ENCODE measurements at regions not wholly inside any gene's neighbourhood (a gene's known extent, or its start where the extent isn't known, plus 50 kb on each side); places are given as distances from the start of the nearest gene placed in this dataset.

DNA sequence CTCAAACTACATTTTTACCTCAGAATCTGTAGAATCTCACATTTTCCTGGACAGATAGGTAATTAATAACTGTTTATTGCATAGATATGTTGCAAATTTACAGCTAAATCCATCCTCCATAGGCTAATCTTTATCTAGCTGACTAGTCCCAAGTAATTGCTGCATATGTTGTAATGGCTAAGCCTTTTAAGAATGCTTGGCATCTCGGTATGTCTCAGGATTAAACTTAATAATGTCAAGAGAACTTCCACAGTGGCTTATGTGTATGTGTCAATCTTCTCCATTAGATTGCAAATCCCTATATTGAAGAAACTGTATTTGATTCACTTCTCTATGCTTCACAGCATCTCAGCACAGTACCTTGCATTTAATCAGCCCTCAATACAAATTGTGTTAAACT, 131.9 kb downstream of the PRDM9 start:
- BruUV-seq (replicated peaks), result no TSS peak
- H3K27me3 Mint-ChIP-seq (ENCODE audit: unreplicated experiment), result no peaks in the 10 kb centered on the region

GRCh38 chr5:23648656-23649055, 141.2 kb downstream of the PRDM9 start:
- no peak for DNase-seq
- H3K9me3 Mint-ChIP-seq (ENCODE audit: low read depth, unreplicated experiment), result peaks cover 5% of the 10 kb centered on the region
- TF ChIP-seq, protein P1, sequence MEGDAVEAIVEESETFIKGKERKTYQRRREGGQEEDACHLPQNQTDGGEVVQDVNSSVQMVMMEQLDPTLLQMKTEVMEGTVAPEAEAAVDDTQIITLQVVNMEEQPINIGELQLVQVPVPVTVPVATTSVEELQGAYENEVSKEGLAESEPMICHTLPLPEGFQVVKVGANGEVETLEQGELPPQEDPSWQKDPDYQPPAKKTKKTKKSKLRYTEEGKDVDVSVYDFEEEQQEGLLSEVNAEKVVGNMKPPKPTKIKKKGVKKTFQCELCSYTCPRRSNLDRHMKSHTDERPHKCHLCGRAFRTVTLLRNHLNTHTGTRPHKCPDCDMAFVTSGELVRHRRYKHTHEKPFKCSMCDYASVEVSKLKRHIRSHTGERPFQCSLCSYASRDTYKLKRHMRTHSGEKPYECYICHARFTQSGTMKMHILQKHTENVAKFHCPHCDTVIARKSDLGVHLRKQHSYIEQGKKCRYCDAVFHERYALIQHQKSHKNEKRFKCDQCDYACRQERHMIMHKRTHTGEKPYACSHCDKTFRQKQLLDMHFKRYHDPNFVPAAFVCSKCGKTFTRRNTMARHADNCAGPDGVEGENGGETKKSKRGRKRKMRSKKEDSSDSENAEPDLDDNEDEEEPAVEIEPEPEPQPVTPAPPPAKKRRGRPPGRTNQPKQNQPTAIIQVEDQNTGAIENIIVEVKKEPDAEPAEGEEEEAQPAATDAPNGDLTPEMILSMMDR (IDR thresholded peaks at IDR 0.05; ENCODE audit: unreplicated experiment), result no peak
- no peak overlapping the region for H3K4me3 Mint-ChIP-seq (ENCODE audit: low read depth, unreplicated experiment)
- no TSS peak for BruUV-seq (replicated peaks)
- no peak overlapping the region for H3K27ac Mint-ChIP-seq (ENCODE audit: unreplicated experiment)
- intact Hi-C loops (cut with micrococcal nuclease; ENCODE audit: unreplicated experiment), result no loop called here
- H3K27me3 Mint-ChIP-seq (ENCODE audit: unreplicated experiment), result no peaks in the 10 kb centered on the region
- no peaks in the 10 kb centered on the region for H3K4me1 Mint-ChIP-seq (ENCODE audit: low read depth, unreplicated experiment)
- no peaks in the 10 kb centered on the region for H3K36me3 Mint-ChIP-seq (ENCODE audit: insufficient read depth, unreplicated experiment)
- CTCF ChIA-PET, result no interaction called here

More for the DNA sequence above, 131.9 kb downstream of the PRDM9 start:
- Mint-ChIP-seq H3K27ac (ENCODE audit: unreplicated experiment) (no peak overlapping the region), H3K4me3 (ENCODE audit: low read depth, unreplicated experiment) (no peak overlapping the region), H3K4me1 (ENCODE audit: low read depth, unreplicated experiment) (no peaks in the 10 kb centered on the region), H3K9me3 (ENCODE audit: low read depth, unreplicated experiment) (peaks cover 8% of the 10 kb centered on the region), H3K36me3 (ENCODE audit: insufficient read depth, unreplicated experiment) (no peaks in the 10 kb centered on the region)
- intact Hi-C loops (cut with micrococcal nuclease; ENCODE audit: unreplicated experiment), result no loop called here
- no peak for DNase-seq
- TF ChIP-seq, protein P1 (IDR thresholded peaks at IDR 0.05; ENCODE audit: unreplicated experiment), result no peak
- CTCF ChIA-PET, result no interaction called here

DNA sequence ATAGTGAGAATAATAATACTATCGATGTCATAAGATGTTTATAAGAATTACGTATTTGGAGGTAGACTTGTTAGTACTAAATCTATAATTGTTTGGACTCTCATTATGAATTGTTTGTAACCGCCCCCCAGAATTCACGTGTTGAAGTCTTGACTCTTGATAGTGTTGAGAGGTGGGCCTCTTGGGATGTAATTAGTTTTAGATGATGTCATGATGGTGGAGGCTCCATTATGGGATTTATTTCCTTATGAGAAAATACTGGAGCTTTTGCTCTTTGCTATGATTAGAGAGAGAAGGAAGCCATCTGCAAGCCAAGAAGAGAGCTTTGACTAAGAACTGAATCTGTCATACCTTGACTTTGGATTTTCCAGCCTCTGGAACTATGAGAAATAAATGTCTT, 142.2 kb downstream of the PRDM9 start:
- Mint-ChIP-seq H3K36me3 (ENCODE audit: insufficient read depth, unreplicated experiment) (no peaks in the 10 kb centered on the region), H3K4me1 (ENCODE audit: low read depth, unreplicated experiment) (no peaks in the 10 kb centered on the region), H3K27ac (ENCODE audit: unreplicated experiment) (no peak overlapping the region), H3K27me3 (ENCODE audit: unreplicated experiment) (no peaks in the 10 kb centered on the region), H3K9me3 (ENCODE audit: low read depth, unreplicated experiment) (peaks cover 5% of the 10 kb centered on the region), H3K4me3 (ENCODE audit: low read depth, unreplicated experiment) (no peak overlapping the region)
- no TSS peak for BruUV-seq (replicated peaks)
- no peak for DNase-seq
- intact Hi-C loops (cut with micrococcal nuclease; ENCODE audit: unreplicated experiment), result no loop called here
- TF ChIP-seq, protein P1 (IDR thresholded peaks at IDR 0.05; ENCODE audit: unreplicated experiment), result no peak
- CTCF ChIA-PET, result no interaction called here

GRCh38 chr5:23655674-23656073, 148.3 kb downstream of the PRDM9 start:
- intact Hi-C loops (cut with micrococcal nuclease; ENCODE audit: unreplicated experiment), result no loop called here
- Mint-ChIP-seq H3K4me1 (ENCODE audit: low read depth, unreplicated experiment) (no peaks in the 10 kb centered on the region), H3K36me3 (ENCODE audit: insufficient read depth, unreplicated experiment) (no peaks in the 10 kb centered on the region), H3K27ac (ENCODE audit: unreplicated experiment) (no peak overlapping the region), H3K9me3 (ENCODE audit: low read depth, unreplicated experiment) (peaks cover 11% of the 10 kb centered on the region), H3K27me3 (ENCODE audit: unreplicated experiment) (no peaks in the 10 kb centered on the region), H3K4me3 (ENCODE audit: low read depth, unreplicated experiment) (no peak overlapping the region)
- BruUV-seq (replicated peaks), result no TSS peak
- CTCF ChIA-PET, result no interaction called here
- TF ChIP-seq, protein P1 (IDR thresholded peaks at IDR 0.05; ENCODE audit: unreplicated experiment), result no peak
- DNase-seq, result no peak

DNA sequence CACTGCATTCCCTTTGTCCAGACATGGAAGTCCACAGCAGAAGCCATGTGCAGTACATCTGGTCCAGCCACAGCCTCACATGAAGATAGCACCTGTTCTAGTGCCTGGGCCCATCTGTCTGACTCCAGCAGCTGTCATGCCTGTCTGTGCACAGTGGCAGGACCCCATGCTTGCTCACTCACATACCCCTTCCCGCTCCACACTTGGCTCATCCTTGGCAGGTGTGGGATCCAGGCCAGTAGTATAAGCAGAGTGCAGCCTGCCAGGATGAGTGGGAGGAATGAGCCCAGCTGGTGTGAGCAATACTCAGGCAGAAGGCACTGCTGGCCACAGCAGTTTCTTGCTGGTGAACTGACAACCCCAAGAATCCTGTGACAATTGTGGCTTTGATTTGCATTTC, 168.0 kb downstream of the PRDM9 start:
- intact Hi-C loops (cut with micrococcal nuclease; ENCODE audit: unreplicated experiment), result no loop called here

More for the DNA sequence above, 168.0 kb downstream of the PRDM9 start:
- no peak for DNase-seq
- CTCF ChIA-PET, result no interaction called here
- Mint-ChIP-seq H3K4me3 (ENCODE audit: low read depth, unreplicated experiment) (no peak overlapping the region), H3K4me1 (ENCODE audit: low read depth, unreplicated experiment) (no peaks in the 10 kb centered on the region), H3K27me3 (ENCODE audit: unreplicated experiment) (no peaks in the 10 kb centered on the region), H3K27ac (ENCODE audit: unreplicated experiment) (no peak overlapping the region), H3K9me3 (ENCODE audit: low read depth, unreplicated experiment) (peaks cover 6% of the 10 kb centered on the region), H3K36me3 (ENCODE audit: insufficient read depth, unreplicated experiment) (no peaks in the 10 kb centered on the region)
- no TSS peak for BruUV-seq (replicated peaks)
- TF ChIP-seq, protein P1 (IDR thresholded peaks at IDR 0.05; ENCODE audit: unreplicated experiment), result no peak
